Loucy (cell line): ENCODE measurements at regions not wholly inside any gene's neighbourhood (a gene's known extent, or its start where the extent isn't known, plus 50 kb on each side); places are given as distances from the start of the nearest gene placed in this dataset.

Experiments used
- CTCF ChIP-seq: fragments of 200-600 bp; sonication (generic); conservative IDR thresholded peaks from 2 replicates; pipeline ENCODE4 v1.5.1; 2014; ENCODE audit warnings: mild to moderate bottlenecking, antibody characterized with exemption, low read length
- EZH2phosphoT487 ChIP-seq: fragments of 200-600 bp; IDR thresholded peaks from 2 replicates; pipeline ENCODE4 v1.6.1; 2018; ENCODE audit warnings: antibody characterized with exemption, mild to moderate bottlenecking, moderate library complexity, borderline replicate concordance

GRCh38 chr6:48860175-48860574 is 602.9 kb downstream of the MMUT start:
- TF ChIP-seq CTCF = no peak
- TF ChIP-seq EZH2phosphoT487 = no peak
